ENCODE measurements at regions not wholly inside any gene's neighbourhood (a gene's known extent, or its start where the extent isn't known, plus 50 kb on each side); places are given as distances from the start of the nearest gene placed in this dataset.

- Histone ChIP-seq H3K27me3 (ENCODE audit: control insufficient read depth, insufficient read depth, low read length) (no peaks in the 10 kb centered on the region; the same call in 1 of the 2 replicates), H3K4me3 (ENCODE audit: insufficient read depth, low read depth, low read length) (no peak overlapping the region), H3K36me3 (replicated peaks; ENCODE audit: control insufficient read depth, insufficient read depth, low read length) (no peaks in the 10 kb centered on the region)
- DNase-seq: no peak
Measured at GRCh38 chr10:61329854-61330253, 123.3 kb downstream of the TMEM26 start.

DNA sequence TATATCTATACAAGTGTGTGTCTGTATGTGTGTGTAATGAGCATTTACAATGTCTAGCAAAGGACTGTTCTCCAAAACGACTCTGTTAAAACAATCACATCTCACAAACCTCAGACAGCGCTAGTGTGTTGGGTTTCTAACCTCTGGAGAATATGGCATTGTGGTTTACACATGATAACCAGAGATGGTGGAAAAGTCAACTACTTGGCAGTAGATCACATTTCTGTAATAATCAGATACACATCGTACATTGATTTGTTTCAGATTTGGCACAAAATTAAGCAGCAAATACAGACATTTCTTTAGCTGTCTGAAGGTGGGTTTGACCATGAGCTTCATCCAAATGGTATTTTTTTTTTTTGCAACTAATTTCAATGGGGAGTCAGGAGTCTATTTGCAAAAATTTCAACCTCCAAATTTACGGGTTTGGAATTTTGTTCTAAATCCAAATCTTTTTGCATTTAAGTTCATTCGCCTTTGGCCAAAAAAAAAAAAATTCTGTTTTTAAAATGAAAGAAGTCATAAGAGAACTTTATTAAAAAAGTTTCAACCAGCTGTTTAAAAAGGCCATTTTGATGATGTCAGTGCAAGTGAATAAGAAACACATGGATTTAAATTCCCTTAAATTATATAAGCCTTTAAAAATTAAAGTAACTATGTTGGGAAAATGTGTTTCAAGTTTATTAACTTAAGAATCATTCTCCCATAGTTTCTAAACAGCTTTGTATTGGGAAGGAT lies 127.8 kb downstream of the TMEM26 start:
- Histone ChIP-seq H3K4me3 (ENCODE audit: insufficient read depth, low read depth, low read length) (no peak overlapping the region), H3K27me3 (ENCODE audit: control insufficient read depth, insufficient read depth, low read length) (no peaks in the 10 kb centered on the region), H3K36me3 (replicated peaks; ENCODE audit: control insufficient read depth, insufficient read depth, low read length) (no peaks in the 10 kb centered on the region)
- DNase-seq: no peak

DNA sequence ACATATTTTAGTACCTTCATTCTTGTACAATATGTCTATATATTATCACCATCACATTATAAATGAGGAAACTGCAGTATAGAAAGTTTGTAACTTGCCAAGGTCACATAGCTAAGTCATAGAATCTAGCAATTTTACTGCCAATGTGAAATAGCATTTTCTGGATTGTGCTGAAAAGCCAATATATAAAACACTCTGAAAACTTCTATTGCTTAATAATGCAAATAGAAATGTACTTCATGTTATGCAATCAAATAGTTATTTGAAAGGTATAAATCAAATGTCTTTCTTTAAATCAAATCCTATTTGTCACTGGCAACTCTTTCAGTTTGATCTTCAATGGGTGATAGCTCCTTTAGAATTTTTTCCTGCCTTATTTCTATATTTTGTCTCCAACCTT lies 129.5 kb downstream of the TMEM26 start:
- H3K36me3 ChIP-seq (replicated peaks; ENCODE audit: control insufficient read depth, insufficient read depth, low read length): no peaks in the 10 kb centered on the region
- H3K27me3 ChIP-seq (ENCODE audit: control insufficient read depth, insufficient read depth, low read length): no peaks in the 10 kb centered on the region
- H3K4me3 ChIP-seq (ENCODE audit: insufficient read depth, low read depth, low read length): no peak overlapping the region
- DNase-seq: no peak

GRCh38 chr10:61321041-61321857 lies 131.9 kb downstream of the TMEM26 start:
- Histone ChIP-seq H3K27me3 (ENCODE audit: control insufficient read depth, insufficient read depth, low read length) (no peaks in the 10 kb centered on the region), H3K36me3 (replicated peaks; ENCODE audit: control insufficient read depth, insufficient read depth, low read length) (no peaks in the 10 kb centered on the region), H3K4me3 (ENCODE audit: insufficient read depth, low read depth, low read length) (no peak overlapping the region)
- DNase-seq: no peak

GRCh38 chr10:61320257-61320587 lies 133.0 kb downstream of the TMEM26 start:
- H3K27me3 ChIP-seq (ENCODE audit: control insufficient read depth, insufficient read depth, low read length): no peaks in the 10 kb centered on the region
- H3K4me3 ChIP-seq (ENCODE audit: insufficient read depth, low read depth, low read length): no peak overlapping the region
- DNase-seq: no peak
- no peaks in the 10 kb centered on the region for H3K36me3 ChIP-seq (replicated peaks; ENCODE audit: control insufficient read depth, insufficient read depth, low read length)

- Histone ChIP-seq H3K27me3 (ENCODE audit: control insufficient read depth, insufficient read depth, low read length) (no peaks in the 10 kb centered on the region), H3K36me3 (replicated peaks; ENCODE audit: control insufficient read depth, insufficient read depth, low read length) (no peaks in the 10 kb centered on the region), H3K4me3 (ENCODE audit: insufficient read depth, low read depth, low read length) (no peak overlapping the region)
- DNase-seq: no peak
Measured at GRCh38 chr10:61319386-61320256, 133.6 kb downstream of the TMEM26 start.

DNA sequence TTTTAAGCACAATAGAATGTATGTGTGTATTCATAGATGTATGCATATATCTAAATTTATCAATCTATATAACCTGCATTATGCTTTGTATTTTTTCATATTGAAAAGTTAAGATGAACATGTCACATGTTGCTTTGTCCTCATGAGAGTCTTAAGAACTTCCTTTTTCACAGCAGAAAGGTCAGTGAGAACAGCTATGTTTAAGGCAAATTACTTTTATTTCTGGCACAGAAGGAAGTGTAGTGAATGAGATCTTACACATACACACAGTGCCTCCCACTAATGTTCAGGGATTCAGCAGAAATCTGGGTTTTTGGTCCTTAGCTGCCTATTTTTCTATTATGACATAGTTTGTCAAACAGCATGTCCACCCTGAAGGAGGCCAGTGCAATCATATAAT lies 134.8 kb downstream of the TMEM26 start:
- no peak for DNase-seq

DNA sequence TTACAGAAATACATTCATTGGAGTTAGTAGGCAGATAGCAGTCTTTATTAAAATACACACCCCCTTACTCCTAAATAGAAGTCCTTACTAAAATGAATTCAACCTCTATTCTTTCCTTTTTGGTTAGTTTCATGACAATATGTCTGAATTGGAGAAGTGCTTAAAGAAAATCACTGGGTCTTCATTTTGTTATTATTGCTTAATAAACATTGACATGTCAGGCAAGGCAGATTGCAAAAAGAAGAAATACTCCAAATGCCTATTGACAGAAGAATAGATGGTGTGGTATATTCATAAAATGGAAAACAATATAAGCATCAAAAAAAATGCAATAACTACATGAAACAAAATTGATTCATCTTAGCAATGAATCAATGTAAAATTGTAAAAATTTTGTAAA lies 135.5 kb downstream of the TMEM26 start:
- no peak for DNase-seq
- no peaks in the 10 kb centered on the region for H3K27me3 ChIP-seq (ENCODE audit: control insufficient read depth, insufficient read depth, low read length)
- no peaks in the 10 kb centered on the region for H3K36me3 ChIP-seq (replicated peaks; ENCODE audit: control insufficient read depth, insufficient read depth, low read length)
- H3K4me3 ChIP-seq (ENCODE audit: insufficient read depth, low read depth, low read length): no peak overlapping the region

More for the DNA sequence above, 134.8 kb downstream of the TMEM26 start:
- Histone ChIP-seq H3K27me3 (ENCODE audit: control insufficient read depth, insufficient read depth, low read length) (no peaks in the 10 kb centered on the region), H3K4me3 (ENCODE audit: insufficient read depth, low read depth, low read length) (no peak overlapping the region), H3K36me3 (replicated peaks; ENCODE audit: control insufficient read depth, insufficient read depth, low read length) (no peaks in the 10 kb centered on the region)

DNA sequence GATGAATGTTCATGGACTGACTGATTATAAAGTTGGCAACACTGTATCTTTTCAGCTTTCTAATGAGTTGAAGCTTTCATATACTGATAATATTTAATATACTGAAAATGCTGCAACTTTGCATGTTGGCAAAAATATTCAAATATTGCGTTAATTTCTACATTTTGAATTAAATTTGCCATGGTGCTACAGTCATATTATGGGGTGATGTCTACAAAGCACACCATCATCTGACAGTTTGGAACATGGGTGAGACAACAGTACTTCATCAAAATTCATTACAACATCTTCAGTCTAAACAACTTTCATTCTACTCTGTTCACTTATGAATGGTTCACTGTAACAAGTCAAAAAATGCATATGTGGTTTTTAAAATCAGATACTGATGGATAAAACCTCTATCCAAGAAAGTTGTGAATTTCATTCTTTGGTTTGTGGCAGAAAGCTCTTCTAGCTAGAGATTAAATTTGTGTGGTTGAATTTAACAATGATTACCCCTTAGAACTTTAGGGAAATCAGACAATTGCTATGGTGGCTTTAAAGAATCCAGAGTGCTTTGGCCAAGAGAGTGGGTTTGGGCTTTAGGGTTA lies 136.4 kb downstream of the TMEM26 start:
- H3K27me3 ChIP-seq (ENCODE audit: control insufficient read depth, insufficient read depth, low read length): no peaks in the 10 kb centered on the region
- DNase-seq: no peak
- no peaks in the 10 kb centered on the region for H3K36me3 ChIP-seq (replicated peaks; ENCODE audit: control insufficient read depth, insufficient read depth, low read length)
- no peak overlapping the region for H3K4me3 ChIP-seq (ENCODE audit: insufficient read depth, low read depth, low read length)

- no peak overlapping the region for H3K4me3 ChIP-seq (ENCODE audit: insufficient read depth, low read depth, low read length)
- DNase-seq: no peak
- no peaks in the 10 kb centered on the region for H3K36me3 ChIP-seq (replicated peaks; ENCODE audit: control insufficient read depth, insufficient read depth, low read length)
- no peaks in the 10 kb centered on the region for H3K27me3 ChIP-seq (ENCODE audit: control insufficient read depth, insufficient read depth, low read length)
Measured at GRCh38 chr10:61314273-61314672, 138.9 kb downstream of the TMEM26 start.

- H3K27me3 ChIP-seq (ENCODE audit: control insufficient read depth, insufficient read depth, low read length): no peaks in the 10 kb centered on the region
- no peaks in the 10 kb centered on the region for H3K36me3 ChIP-seq (replicated peaks; ENCODE audit: control insufficient read depth, insufficient read depth, low read length)
- H3K4me3 ChIP-seq (ENCODE audit: insufficient read depth, low read depth, low read length): no peak overlapping the region
- no peak for DNase-seq
Measured at GRCh38 chr10:61313460-61313859, 139.7 kb downstream of the TMEM26 start.

DNA sequence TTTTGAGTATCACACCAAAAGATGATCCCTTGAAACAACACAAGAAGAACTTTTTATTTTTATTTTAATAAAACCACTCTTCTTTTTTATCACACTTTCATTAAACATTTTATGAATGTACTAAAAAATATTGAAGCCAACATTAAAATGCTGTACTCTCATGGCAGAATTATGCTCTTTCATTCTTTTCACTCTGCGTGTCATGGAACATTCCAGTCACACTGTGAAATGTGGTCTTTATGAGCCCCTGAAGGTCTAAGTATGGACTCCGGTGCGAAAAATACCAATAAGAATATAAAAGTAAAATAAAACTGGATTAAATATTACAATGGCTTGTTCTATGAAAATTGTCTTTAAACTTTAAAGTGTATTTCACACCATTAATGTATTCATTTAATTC lies 148.4 kb downstream of the TMEM26 start:
- Histone ChIP-seq H3K36me3 (replicated peaks; ENCODE audit: control insufficient read depth, insufficient read depth, low read length) (no peaks in the 10 kb centered on the region), H3K4me3 (ENCODE audit: insufficient read depth, low read depth, low read length) (no peak overlapping the region), H3K27me3 (ENCODE audit: control insufficient read depth, insufficient read depth, low read length) (no peaks in the 10 kb centered on the region)
- DNase-seq: no peak

DNA sequence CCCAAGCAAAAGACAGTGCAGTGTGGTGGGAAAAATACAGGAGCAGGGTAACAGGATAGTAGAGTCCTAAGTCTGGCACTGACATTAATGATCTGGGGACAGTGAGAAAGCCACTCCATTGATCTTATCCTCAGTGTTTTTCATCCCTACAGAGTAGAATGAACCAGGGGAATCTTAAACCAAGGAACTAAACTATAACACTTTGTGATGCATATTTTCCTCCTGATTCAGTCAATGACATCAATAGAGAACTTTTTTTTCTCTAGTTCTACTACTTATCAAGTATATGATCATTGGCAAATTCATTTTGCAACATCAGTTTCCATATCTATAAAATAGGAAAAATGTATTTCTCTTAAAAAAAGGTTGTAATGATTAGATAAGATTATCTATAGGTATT lies 151.1 kb downstream of the TMEM26 start:
- no peak overlapping the region for H3K4me3 ChIP-seq (ENCODE audit: insufficient read depth, low read depth, low read length)
- DNase-seq: no peak
- H3K36me3 ChIP-seq (replicated peaks; ENCODE audit: control insufficient read depth, insufficient read depth, low read length): no peaks in the 10 kb centered on the region
- no peaks in the 10 kb centered on the region for H3K27me3 ChIP-seq (ENCODE audit: control insufficient read depth, insufficient read depth, low read length)

DNA sequence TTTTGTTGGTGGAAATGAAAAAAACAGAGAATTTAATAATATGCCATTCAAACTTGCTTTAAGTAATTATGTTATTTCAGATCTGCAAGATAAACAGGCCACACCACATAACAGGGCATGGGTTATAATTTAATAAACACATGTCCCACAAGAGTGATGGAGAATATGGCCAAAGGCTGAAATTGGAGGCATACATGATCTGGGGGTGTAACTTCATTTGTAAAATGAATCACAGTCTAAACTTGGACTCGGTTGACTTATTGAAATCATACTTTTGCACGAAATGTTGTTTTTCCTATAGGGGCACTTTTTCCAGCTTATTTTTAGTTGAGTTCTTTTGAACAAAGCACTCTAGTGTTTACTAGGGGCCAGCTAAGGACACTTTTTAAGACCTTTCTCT lies 151.6 kb downstream of the TMEM26 start:
- DNase-seq: no peak
- Histone ChIP-seq H3K4me3 (ENCODE audit: insufficient read depth, low read depth, low read length) (no peak overlapping the region), H3K27me3 (ENCODE audit: control insufficient read depth, insufficient read depth, low read length) (no peaks in the 10 kb centered on the region), H3K36me3 (replicated peaks; ENCODE audit: control insufficient read depth, insufficient read depth, low read length) (no peaks in the 10 kb centered on the region)

Data from H7 (cell line).